GM21360 (cell line): ENCODE measurements at regions not wholly inside any gene's neighbourhood (a gene's known extent, or its start where the extent isn't known, plus 50 kb on each side); places are given as distances from the start of the nearest gene placed in this dataset.
"Not testable (repeated sequence)": the region's sequence is repeated elsewhere in the genome, so short reads cannot be mapped to it uniquely, and the experiment has no call there.

Source experiments
- ATAC-seq: cut with Tn5 transposase; IDR thresholded peaks from one replicate; pipeline ENCODE4 v1.9.1; 2021; ENCODE audit warnings: mild to moderate bottlenecking, moderate library complexity; ENCODE audit not compliant: unreplicated experiment

- no peak for ATAC-seq
Measured at GRCh38 chr20:22732751-22733150, 148.4 kb upstream of the FOXA2 start.

GRCh38 chr20:22734946-22735647, 150.7 kb upstream of the FOXA2 start:
- not testable (repeated sequence) for ATAC-seq

GRCh38 chr20:22740829-22741228, 156.5 kb upstream of the FOXA2 start:
- no peak for ATAC-seq

GRCh38 chr20:22744341-22745193, 160.2 kb upstream of the FOXA2 start:
- no peak for ATAC-seq

GRCh38 chr20:22745194-22745500, 160.8 kb upstream of the FOXA2 start:
- no peak for ATAC-seq

- no peak for ATAC-seq
Measured at GRCh38 chr20:22746957-22747356, 162.6 kb upstream of the FOXA2 start.

GRCh38 chr20:22752324-22752723, 168.0 kb upstream of the FOXA2 start:
- ATAC-seq: no peak

- ATAC-seq: no peak
Measured at GRCh38 chr20:22757424-22758183, 173.2 kb upstream of the FOXA2 start.

- ATAC-seq: no peak
Measured at GRCh38 chr20:22758815-22759214, 174.4 kb upstream of the FOXA2 start.

- ATAC-seq: no peak
Measured at GRCh38 chr20:22762576-22763256, 178.3 kb upstream of the FOXA2 start.

GRCh38 chr20:22763257-22763906, 179.0 kb upstream of the FOXA2 start:
- ATAC-seq: no peak

- no peak for ATAC-seq
Measured at GRCh38 chr20:22768266-22769178, 184.2 kb upstream of the FOXA2 start.

- ATAC-seq: no peak
Measured at GRCh38 chr20:22770241-22770800, 185.9 kb upstream of the FOXA2 start.

GRCh38 chr20:22771706-22772105, 187.3 kb upstream of the FOXA2 start:
- ATAC-seq: no peak

GRCh38 chr20:22773344-22773743, 189.0 kb upstream of the FOXA2 start:
- ATAC-seq: no peak

GRCh38 chr20:22775256-22775655, 190.9 kb upstream of the FOXA2 start:
- no peak for ATAC-seq

- ATAC-seq: no peak
Measured at GRCh38 chr20:22775671-22776139, 191.3 kb upstream of the FOXA2 start.

- ATAC-seq: no peak
Measured at GRCh38 chr20:22776369-22776768, 192.0 kb upstream of the FOXA2 start.

GRCh38 chr20:22779878-22780277, 195.5 kb upstream of the FOXA2 start:
- ATAC-seq: no peak
